WTC11 (cell line): ENCODE measurements at regions not wholly inside any gene's neighbourhood (a gene's known extent, or its start where the extent isn't known, plus 50 kb on each side); places are given as distances from the start of the nearest gene placed in this dataset.

Source experiments
- ATAC-seq: fragments of 200-7000 bp; cut with Tn5 transposase; 2 replicates; pipeline ENCODE4 v1.10.0; 2021; ENCODE audit warnings: mild to moderate bottlenecking, moderate library complexity
- CTCF ChIA-PET: fragments of 300-600 bp; sonication (Branson Sonifier 250); formaldehyde crosslinking; loops from one replicate; lab custom pipeline; 2021; ENCODE audit warnings: antibody characterized with exemption; lab: Charles Lee
- POLR2A ChIA-PET: fragments of 350-600 bp; sonication (Branson Sonifier 250); formaldehyde crosslinking; loops from one replicate; lab custom pipeline; 2021; ENCODE audit warnings: antibody characterized with exemption; lab: Charles Lee
- DNase-seq: peaks from one replicate; pipeline ENCODE4 v3.0.0; 2021; ENCODE audit warnings: low spot score
- H3K27ac Mint-ChIP-seq: 2 replicates; pipeline ENCODE4 v1.8.0; 2021; ENCODE audit warnings: mixed read lengths
- H3K27me3 Mint-ChIP-seq: 2 replicates; pipeline ENCODE4 v1.8.0; 2021; ENCODE audit warnings: low read depth, mild to moderate bottlenecking, moderate library complexity, mixed read lengths
- H3K36me3 Mint-ChIP-seq: 2 replicates; pipeline ENCODE4 v1.8.0; 2021; ENCODE audit warnings: mixed read lengths
- H3K4me1 Mint-ChIP-seq: 2 replicates; pipeline ENCODE4 v1.8.0; 2022; ENCODE audit warnings: mixed read lengths
- H3K4me3 Mint-ChIP-seq: 2 replicates; pipeline ENCODE4 v1.8.0; 2021; ENCODE audit warnings: mild to moderate bottlenecking, moderate library complexity, mixed read lengths
- H3K9me3 Mint-ChIP-seq: 2 replicates; pipeline ENCODE4 v1.8.0; 2021; ENCODE audit warnings: mixed read lengths
- AFF4 ChIP-seq: sonication (generic); formaldehyde crosslinking; IDR thresholded peaks from 2 replicates; pipeline ENCODE4 v1.8.1; 2023; ENCODE audit warnings: mild to moderate bottlenecking, missing genetic modification reagents, borderline replicate concordance
- ARID4B ChIP-seq: sonication (generic); formaldehyde crosslinking; IDR thresholded peaks from 2 replicates; pipeline ENCODE4 v1.8.0; 2023; ENCODE audit warnings: missing genetic modification reagents, mild to moderate bottlenecking, borderline replicate concordance
- ATF1 ChIP-seq: sonication (generic); formaldehyde crosslinking; IDR thresholded peaks from 2 replicates; pipeline ENCODE4 v1.8.1; 2023; ENCODE audit warnings: mild to moderate bottlenecking, moderate library complexity, missing genetic modification reagents
- ATF3 ChIP-seq: sonication (generic); formaldehyde crosslinking; conservative IDR thresholded peaks from 2 replicates; pipeline ENCODE4 v1.8.1; 2022; ENCODE audit warnings: mild to moderate bottlenecking, missing genetic modification reagents
- CBFB ChIP-seq: sonication (generic); formaldehyde crosslinking; IDR thresholded peaks from 2 replicates; pipeline ENCODE4 v1.8.1; 2022; ENCODE audit warnings: mild to moderate bottlenecking, low read depth, missing genetic modification reagents
- E2F5 ChIP-seq: sonication (generic); formaldehyde crosslinking; IDR thresholded peaks from 2 replicates; pipeline ENCODE4 v1.8.1; 2022; ENCODE audit warnings: mild to moderate bottlenecking, moderate library complexity, missing genetic modification reagents
- ELF4 ChIP-seq: sonication (generic); formaldehyde crosslinking; IDR thresholded peaks from 2 replicates; pipeline ENCODE4 v1.8.1; 2022; ENCODE audit warnings: low read depth, mild to moderate bottlenecking, moderate library complexity, missing genetic modification reagents
- EMX1 ChIP-seq: fragments of 250-450 bp; sonication (Bioruptor Pico); IDR thresholded peaks from 2 replicates; pipeline ENCODE4 v1.8.0; 2021; ENCODE audit warnings: mild to moderate bottlenecking
- HMGA2 ChIP-seq: fragments of 250-450 bp; sonication (Bioruptor Pico); IDR thresholded peaks from 2 replicates; pipeline ENCODE4 v1.4.0; 2021; ENCODE audit warnings: mild to moderate bottlenecking, moderate library complexity
- IRF1 ChIP-seq: sonication (generic); formaldehyde crosslinking; IDR thresholded peaks from 2 replicates; pipeline ENCODE4 v1.8.0; 2023; ENCODE audit warnings: missing genetic modification reagents
- NR3C1 ChIP-seq: sonication (generic); formaldehyde crosslinking; conservative IDR thresholded peaks from 2 replicates; pipeline ENCODE4 v1.8.1; 2023; ENCODE audit warnings: low read depth, mild to moderate bottlenecking, missing genetic modification reagents
- PRDM15 ChIP-seq: sonication (generic); formaldehyde crosslinking; IDR thresholded peaks from 2 replicates; pipeline ENCODE4 v1.8.0; 2022; ENCODE audit warnings: missing genetic modification reagents
- PRRX2 ChIP-seq: fragments of 250-450 bp; sonication (Bioruptor Pico); IDR thresholded peaks from 2 replicates; pipeline ENCODE4 v1.8.0; 2021; ENCODE audit warnings: mild to moderate bottlenecking
- SP1 ChIP-seq: sonication (generic); formaldehyde crosslinking; conservative IDR thresholded peaks from 2 replicates; pipeline ENCODE4 v1.8.1; 2022; ENCODE audit warnings: missing genetic modification reagents
- TCF7 ChIP-seq: sonication (generic); formaldehyde crosslinking; IDR thresholded peaks from 2 replicates; pipeline ENCODE4 v1.8.0; 2022; ENCODE audit warnings: mild to moderate bottlenecking, low read depth, missing genetic modification reagents, moderate library complexity
- ZBTB21 ChIP-seq: sonication (generic); formaldehyde crosslinking; IDR thresholded peaks from 2 replicates; pipeline ENCODE4 v1.8.1; 2023; ENCODE audit warnings: mild to moderate bottlenecking, missing genetic modification reagents, borderline replicate concordance
- ZNF232 ChIP-seq: sonication (generic); formaldehyde crosslinking; IDR thresholded peaks from 2 replicates; pipeline ENCODE4 v1.8.0; 2022; ENCODE audit warnings: mild to moderate bottlenecking, missing genetic modification reagents
- ZNF317 ChIP-seq: sonication (generic); formaldehyde crosslinking; IDR thresholded peaks from 2 replicates; pipeline ENCODE4 v1.8.1; 2023; ENCODE audit warnings: low read depth, mild to moderate bottlenecking, moderate library complexity, missing genetic modification reagents, borderline replicate concordance
- ZNF416 ChIP-seq: fragments of 250-450 bp; sonication (Bioruptor Pico); IDR thresholded peaks from 2 replicates; pipeline ENCODE4 v1.9.0; 2021; ENCODE audit warnings: mild to moderate bottlenecking, inconsistent platforms
- ZNF512 ChIP-seq: sonication (generic); formaldehyde crosslinking; IDR thresholded peaks from 2 replicates; pipeline ENCODE4 v1.8.1; 2022; ENCODE audit warnings: missing genetic modification reagents, borderline replicate concordance

- TF ChIP-seq PRDM15 (CRISPR knock-in tag) (no peak), ATF1 (CRISPR knock-in tag) (no peak), ZBTB21 (CRISPR knock-in tag) (no peak), ARID4B (CRISPR knock-in tag) (no peak), ATF3 (no peak), TCF7 (CRISPR knock-in tag) (no peak), ZNF512 (CRISPR knock-in tag) (no peak)
These were observed 240.6 kb upstream of the NT5C1B start (continued) for GRCh38 chr2:18829976-18830375.

- ATAC-seq (no peak), DNase-seq (no peak)
- CTCF ChIA-PET, result interaction anchor here (1.4 kb wide), 1 partner anchor 309 kb away, joined by 3 read pairs; no protein-coding TSS in a partner anchor
- POLR2A ChIA-PET, result no interaction called here
- Mint-ChIP-seq H3K27me3 (no peaks in the 10 kb centered on the region; the same call in 1 of the 2 replicates), H3K4me3 (no peak overlapping the region), H3K9me3 (no peaks in the 10 kb centered on the region), H3K4me1 (0 out of 2 replicates have a peak, but pooled peaks cover 2% of the 10 kb centered on the region), H3K36me3 (no peaks in the 10 kb centered on the region), H3K27ac (no peak overlapping the region)
- TF ChIP-seq ZNF317 (CRISPR knock-in tag), result no peak
- TF ChIP-seq HMGA2 (CRISPR knock-in tag), result no peak
- no peak for TF ChIP-seq IRF1 (CRISPR knock-in tag)
- no peak for TF ChIP-seq PRRX2
- no peak for TF ChIP-seq CBFB (CRISPR knock-in tag)
- TF ChIP-seq NR3C1 (CRISPR knock-in tag), result no peak
- no peak for TF ChIP-seq AFF4 (CRISPR knock-in tag)
- TF ChIP-seq ZNF416 (CRISPR knock-in tag), result no peak
- TF ChIP-seq ZNF232, result no peak
- TF ChIP-seq ATF1 (CRISPR knock-in tag), result no peak
- no peak for TF ChIP-seq EMX1
- TF ChIP-seq ATF3, result no peak
- no peak for TF ChIP-seq SP1 (CRISPR knock-in tag)
- TF ChIP-seq E2F5 (CRISPR knock-in tag), result no peak
- no peak for TF ChIP-seq ELF4 (CRISPR knock-in tag)
These were observed 240.0 kb upstream of the NT5C1B start for GRCh38 chr2:18829251-18829902.
